GM19328 (cell line): ENCODE measurements at regions not wholly inside any gene's neighbourhood (a gene's known extent, or its start where the extent isn't known, plus 50 kb on each side); places are given as distances from the start of the nearest gene placed in this dataset.
"Not testable (repeated sequence)": the region's sequence is repeated elsewhere in the genome, so short reads cannot be mapped to it uniquely, and the experiment has no call there.

ENCODE experiments used
- ATAC-seq: cut with Tn5 transposase; IDR thresholded peaks from one replicate; pipeline ENCODE4 v1.9.1; 2021; ENCODE audit warnings: mild to moderate bottlenecking, moderate library complexity; ENCODE audit not compliant: unreplicated experiment

GRCh38 chr20:6715401-6715941 lies 52.0 kb upstream of the BMP2 start:
- no peak for ATAC-seq

GRCh38 chr20:6714279-6714711 lies 53.2 kb upstream of the BMP2 start:
- no peak for ATAC-seq

GRCh38 chr20:6711951-6712649 lies 55.4 kb upstream of the BMP2 start:
- no peak for ATAC-seq

- no peak for ATAC-seq
Observed at GRCh38 chr20:6709910-6710595, 57.4 kb upstream of the BMP2 start.

- ATAC-seq: no peak
Observed at GRCh38 chr20:6708010-6708409, 59.5 kb upstream of the BMP2 start.

GRCh38 chr20:6707321-6707831 lies 60.1 kb upstream of the BMP2 start:
- no peak for ATAC-seq

GRCh38 chr20:6705926-6706548 lies 61.4 kb upstream of the BMP2 start:
- no peak for ATAC-seq

GRCh38 chr20:6705106-6705766 lies 62.2 kb upstream of the BMP2 start:
- no peak for ATAC-seq

GRCh38 chr20:6704132-6704861 lies 63.2 kb upstream of the BMP2 start:
- ATAC-seq: no peak

GRCh38 chr20:6703656-6704055 lies 63.8 kb upstream of the BMP2 start:
- ATAC-seq: no peak

GRCh38 chr20:6703047-6703446 lies 64.4 kb upstream of the BMP2 start:
- ATAC-seq: no peak

- ATAC-seq: no peak
Observed at GRCh38 chr20:6702144-6702543, 65.3 kb upstream of the BMP2 start.

- no peak for ATAC-seq
Observed at GRCh38 chr20:6700563-6701329, 66.7 kb upstream of the BMP2 start.

- no peak for ATAC-seq
Observed at GRCh38 chr20:6699921-6700562, 67.4 kb upstream of the BMP2 start.

GRCh38 chr20:6698723-6699122 lies 68.8 kb upstream of the BMP2 start:
- ATAC-seq: no peak

- no peak for ATAC-seq
Observed at GRCh38 chr20:6698056-6698455, 69.4 kb upstream of the BMP2 start.

GRCh38 chr20:6697228-6697972 lies 70.1 kb upstream of the BMP2 start:
- no peak for ATAC-seq

- ATAC-seq: no peak
Observed at GRCh38 chr20:6696001-6696400, 71.5 kb upstream of the BMP2 start.

GRCh38 chr20:6693808-6694198 lies 73.7 kb upstream of the BMP2 start:
- not testable (repeated sequence) for ATAC-seq
